ENCODE measurements at regions not wholly inside any gene's neighbourhood (a gene's known extent, or its start where the extent isn't known, plus 50 kb on each side); places are given as distances from the start of the nearest gene placed in this dataset.

DNA sequence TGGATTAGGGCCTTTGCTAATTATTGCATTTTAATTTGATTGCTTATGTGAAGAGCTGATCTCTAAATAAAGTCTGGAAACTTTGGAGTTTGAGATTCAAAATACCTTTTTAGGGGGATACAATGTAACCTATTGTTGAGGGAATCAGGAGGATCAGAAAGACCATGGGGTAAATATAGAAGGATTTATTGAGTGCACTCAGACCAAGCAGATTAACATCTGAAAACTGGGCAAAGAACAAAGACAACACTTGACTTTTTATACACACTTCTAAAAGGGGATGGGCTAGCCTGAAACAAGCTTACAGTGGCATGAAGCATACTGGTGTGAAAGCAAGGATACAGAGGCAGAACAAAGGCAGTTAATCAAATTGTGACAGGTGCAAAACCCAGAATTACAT lies 174.3 kb downstream of the MRPS30 start:
- dilution Hi-C loops (cut with MboI; ENCODE audit: extremely low pct_ligation_motif_present, low sequenced_read_pairs), result no loop called here
- TF ChIP-seq EZH2 (IDR thresholded peaks at IDR 0.05; ENCODE audit: low read length), result no peak
- TF ChIP-seq, protein P1, sequence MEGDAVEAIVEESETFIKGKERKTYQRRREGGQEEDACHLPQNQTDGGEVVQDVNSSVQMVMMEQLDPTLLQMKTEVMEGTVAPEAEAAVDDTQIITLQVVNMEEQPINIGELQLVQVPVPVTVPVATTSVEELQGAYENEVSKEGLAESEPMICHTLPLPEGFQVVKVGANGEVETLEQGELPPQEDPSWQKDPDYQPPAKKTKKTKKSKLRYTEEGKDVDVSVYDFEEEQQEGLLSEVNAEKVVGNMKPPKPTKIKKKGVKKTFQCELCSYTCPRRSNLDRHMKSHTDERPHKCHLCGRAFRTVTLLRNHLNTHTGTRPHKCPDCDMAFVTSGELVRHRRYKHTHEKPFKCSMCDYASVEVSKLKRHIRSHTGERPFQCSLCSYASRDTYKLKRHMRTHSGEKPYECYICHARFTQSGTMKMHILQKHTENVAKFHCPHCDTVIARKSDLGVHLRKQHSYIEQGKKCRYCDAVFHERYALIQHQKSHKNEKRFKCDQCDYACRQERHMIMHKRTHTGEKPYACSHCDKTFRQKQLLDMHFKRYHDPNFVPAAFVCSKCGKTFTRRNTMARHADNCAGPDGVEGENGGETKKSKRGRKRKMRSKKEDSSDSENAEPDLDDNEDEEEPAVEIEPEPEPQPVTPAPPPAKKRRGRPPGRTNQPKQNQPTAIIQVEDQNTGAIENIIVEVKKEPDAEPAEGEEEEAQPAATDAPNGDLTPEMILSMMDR (optimal IDR thresholded peaks at IDR 0.05 in 1 of 3, IDR thresholded peaks at IDR 0.05 in 1 of 3, conservative IDR thresholded peaks at IDR 0.05 in 1 of 3; ENCODE audit: extremely low read depth in 1 of 3, insufficient read depth in 2 of 3, low read length in 3 of 3), result no peak
- Histone ChIP-seq H3K27ac (ENCODE audit: control insufficient read depth, insufficient read depth, low read length) (no peak overlapping the region), H3K9me1 (ENCODE audit: control insufficient read depth, extremely low read depth, insufficient read depth, low read length) (no peaks in the 10 kb centered on the region), H3K79me2 (ENCODE audit: control insufficient read depth, insufficient read depth, low read length) (no peaks in the 10 kb centered on the region), H3K27me3 (ENCODE audit: control insufficient read depth, extremely low read depth, insufficient read depth, low read length) (no peaks in the 10 kb centered on the region), H3K4me1 (ENCODE audit: control insufficient read depth, extremely low read depth, insufficient read depth, low read length) (no peaks in the 10 kb centered on the region), H2AFZ (ENCODE audit: control insufficient read depth, low read length) (no peak overlapping the region), H4K20me1 (ENCODE audit: control insufficient read depth, extremely low read depth, insufficient read depth, low read length) (no peaks in the 10 kb centered on the region), H3K4me2 (ENCODE audit: control insufficient read depth, extremely low read depth, insufficient read depth, low read depth, low read length) (no peak overlapping the region), H3K9ac (ENCODE audit: control insufficient read depth, extremely low read depth, insufficient read depth, low read length) (no peak overlapping the region), H3K4me3 (ENCODE audit: control insufficient read depth in 2 of 3, extremely low read depth in 1 of 3, insufficient read depth in 2 of 3, low read depth in 1 of 3, low read length in 3 of 3) (no peak overlapping the region), H3K36me3 (ENCODE audit: control insufficient read depth in 2 of 2, extremely low read depth in 1 of 2, insufficient read depth in 2 of 2, low read length in 2 of 2) (no peaks in the 10 kb centered on the region), H3K9me3 (ENCODE audit: control insufficient read depth, low read depth, low read length) (no peaks in the 10 kb centered on the region)
- DNase-seq (ENCODE audit: low read depth, low spot score) (no peak), FAIRE-seq (no peak)

DNA sequence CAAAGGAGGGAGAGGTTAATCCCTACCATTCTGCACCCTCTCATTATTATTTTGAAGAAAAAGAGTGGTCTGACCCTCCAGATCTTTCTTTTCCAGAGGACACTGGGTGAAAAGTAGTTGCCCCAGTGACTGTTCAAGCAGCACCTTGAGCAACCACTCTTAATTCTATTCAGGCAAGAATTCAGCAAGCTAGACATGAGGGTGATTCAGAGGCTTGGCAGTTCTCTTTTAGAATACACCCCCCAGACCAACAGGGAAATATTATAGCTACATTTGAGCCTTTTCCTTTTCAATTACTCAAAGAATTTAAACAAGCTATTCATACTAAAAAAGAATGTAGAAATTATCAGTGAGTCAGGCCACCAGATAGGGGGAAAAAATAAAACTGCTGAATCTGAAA lies 178.3 kb downstream of the MRPS30 start:
- H3K9me1 ChIP-seq (ENCODE audit: control insufficient read depth, extremely low read depth, insufficient read depth, low read length), result no peaks in the 10 kb centered on the region
- no peaks in the 10 kb centered on the region for H3K4me1 ChIP-seq (ENCODE audit: control insufficient read depth, extremely low read depth, insufficient read depth, low read length)
- no peak overlapping the region for H3K4me3 ChIP-seq (ENCODE audit: control insufficient read depth in 2 of 3, extremely low read depth in 1 of 3, insufficient read depth in 2 of 3, low read depth in 1 of 3, low read length in 3 of 3)
- H3K79me2 ChIP-seq (ENCODE audit: control insufficient read depth, insufficient read depth, low read length), result no peaks in the 10 kb centered on the region
- dilution Hi-C loops (cut with MboI; ENCODE audit: extremely low pct_ligation_motif_present, low sequenced_read_pairs), result no loop called here
- H3K27ac ChIP-seq (ENCODE audit: control insufficient read depth, insufficient read depth, low read length), result no peak overlapping the region
- no peaks in the 10 kb centered on the region for H4K20me1 ChIP-seq (ENCODE audit: control insufficient read depth, extremely low read depth, insufficient read depth, low read length)
- TF ChIP-seq, protein P1 (optimal IDR thresholded peaks at IDR 0.05 in 1 of 3, IDR thresholded peaks at IDR 0.05 in 1 of 3, conservative IDR thresholded peaks at IDR 0.05 in 1 of 3; ENCODE audit: extremely low read depth in 1 of 3, insufficient read depth in 2 of 3, low read length in 3 of 3), result no peak
- TF ChIP-seq EZH2 (IDR thresholded peaks at IDR 0.05; ENCODE audit: low read length), result no peak
- DNase-seq (ENCODE audit: low read depth, low spot score) (no peak), FAIRE-seq (no peak)
- H3K27me3 ChIP-seq (ENCODE audit: control insufficient read depth, extremely low read depth, insufficient read depth, low read length), result no peaks in the 10 kb centered on the region
- no peaks in the 10 kb centered on the region for H3K9me3 ChIP-seq (ENCODE audit: control insufficient read depth, low read depth, low read length)
- H3K36me3 ChIP-seq (ENCODE audit: control insufficient read depth in 2 of 2, extremely low read depth in 1 of 2, insufficient read depth in 2 of 2, low read length in 2 of 2), result no peaks in the 10 kb centered on the region
- no peak overlapping the region for H3K9ac ChIP-seq (ENCODE audit: control insufficient read depth, extremely low read depth, insufficient read depth, low read length)
- no peak overlapping the region for H2AFZ ChIP-seq (ENCODE audit: control insufficient read depth, low read length)
- no peak overlapping the region for H3K4me2 ChIP-seq (ENCODE audit: control insufficient read depth, extremely low read depth, insufficient read depth, low read depth, low read length)
